Astrocyte (in vitro differentiated cells and primary cell): ENCODE measurements at regions not wholly inside any gene's neighbourhood (a gene's known extent, or its start where the extent isn't known, plus 50 kb on each side); places are given as distances from the start of the nearest gene placed in this dataset.

Experiments used
- DNase-seq: peaks from one replicate; pipeline ENCODE4 v3.0.0-alpha.2; 2010; ENCODE audit warnings: low read depth
- FAIRE-seq: peaks from 2 replicates; lab custom pipeline; 2011; peaks lifted over from hg19 to GRCh38; lab: Jason Lieb, UNC
- H2AFZ ChIP-seq: 2 replicates; pipeline ENCODE4 v1.6.0; 2012; ENCODE audit warnings: low read depth, low read length, inconsistent platforms
- H3K27ac ChIP-seq: 2 replicates; pipeline ENCODE4 v1.5.1; 2011; ENCODE audit warnings: low read depth, low read length, inconsistent platforms
- H3K27me3 ChIP-seq: 2 replicates; pipeline ENCODE4 v1.6.0; 2011; ENCODE audit warnings: low read length, inconsistent platforms; ENCODE audit not compliant: insufficient read depth
- H3K36me3 ChIP-seq: 2 replicates; pipeline ENCODE4 v1.5.1; 2011; ENCODE audit warnings: low read length, inconsistent platforms; ENCODE audit not compliant: insufficient read depth
- H3K4me1 ChIP-seq: 2 replicates; pipeline ENCODE4 v1.5.1; 2011; ENCODE audit warnings: low read length, inconsistent platforms; ENCODE audit not compliant: insufficient read depth
- H3K4me2 ChIP-seq: 2 replicates; pipeline ENCODE4 v1.6.0; 2012; ENCODE audit warnings: low read length, inconsistent platforms
- H3K4me3 ChIP-seq: 2 replicates; pipeline ENCODE4 v1.5.1; 2011; ENCODE audit warnings: low read depth, mild to moderate bottlenecking, low read length, inconsistent platforms; ENCODE audit not compliant: insufficient read depth
- H3K79me2 ChIP-seq: 2 replicates; pipeline ENCODE4 v1.6.0; 2012; ENCODE audit warnings: mild to moderate bottlenecking, low read length, inconsistent platforms; ENCODE audit not compliant: insufficient read depth
- H3K9ac ChIP-seq: 2 replicates; pipeline ENCODE4 v1.6.0; 2012; ENCODE audit warnings: mild to moderate bottlenecking, low read length, inconsistent platforms
- H3K9me3 ChIP-seq: 2 replicates; pipeline ENCODE4 v1.5.1; 2012; ENCODE audit warnings: low read depth, mild to moderate bottlenecking, low read length, inconsistent platforms; ENCODE audit not compliant: insufficient read depth
- H4K20me1 ChIP-seq: 2 replicates; pipeline ENCODE4 v1.6.0; 2012; ENCODE audit warnings: low read length, inconsistent platforms; ENCODE audit not compliant: insufficient read depth
- H3K27ac Mint-ChIP-seq: one replicate; pipeline ENCODE4 v1.8.0; 2021; ENCODE audit warnings: mild to moderate bottlenecking, mixed read lengths; ENCODE audit not compliant: unreplicated experiment
- H3K27me3 Mint-ChIP-seq: one replicate; pipeline ENCODE4 v1.8.0; 2021; ENCODE audit warnings: low read depth, mixed read lengths; ENCODE audit not compliant: unreplicated experiment
- H3K36me3 Mint-ChIP-seq: one replicate; pipeline ENCODE4 v1.8.0; 2021; ENCODE audit warnings: low read depth, mixed read lengths; ENCODE audit not compliant: unreplicated experiment
- H3K4me1 Mint-ChIP-seq: one replicate; pipeline ENCODE4 v1.8.0; 2021; ENCODE audit warnings: low read depth, mixed read lengths; ENCODE audit not compliant: unreplicated experiment
- H3K4me3 Mint-ChIP-seq: one replicate; pipeline ENCODE4 v1.8.0; 2021; ENCODE audit warnings: mild to moderate bottlenecking, moderate library complexity, mixed read lengths; ENCODE audit not compliant: unreplicated experiment
- H3K9me3 Mint-ChIP-seq: one replicate; pipeline ENCODE4 v1.8.0; 2021; ENCODE audit warnings: mild to moderate bottlenecking, mixed read lengths; ENCODE audit not compliant: unreplicated experiment
- CTCF ChIP-seq: IDR thresholded peaks from 2 replicates; pipeline ENCODE4 v1.5.1; 2011; ENCODE audit warnings: low read depth, mild to moderate bottlenecking, inconsistent platforms, low read length, moderate library complexity; ENCODE audit not compliant: insufficient read depth
- EZH2 ChIP-seq: IDR thresholded peaks from 2 replicates; pipeline ENCODE4 v1.6.1; 2012; ENCODE audit warnings: mild to moderate bottlenecking, low read length, inconsistent platforms; ENCODE audit not compliant: insufficient read depth

- no peaks in the 10 kb centered on the region for H3K4me1 Mint-ChIP-seq
- Histone ChIP-seq H3K27ac (no peak overlapping the region), H3K4me3 (no peak overlapping the region), H3K36me3 (no peaks in the 10 kb centered on the region), H3K27me3 (no peaks in the 10 kb centered on the region), H3K4me1 (no peaks in the 10 kb centered on the region), H3K9me3 (no peaks in the 10 kb centered on the region), H3K79me2 (no peaks in the 10 kb centered on the region), H4K20me1 (no peaks in the 10 kb centered on the region), H3K4me2 (no peak overlapping the region), H3K9ac (no peak overlapping the region), H2AFZ (no peak overlapping the region)
- H3K27ac Mint-ChIP-seq: no peak overlapping the region
- no peaks in the 10 kb centered on the region for H3K9me3 Mint-ChIP-seq
- no peaks in the 10 kb centered on the region for H3K36me3 Mint-ChIP-seq
- DNase-seq (no peak), FAIRE-seq (no peak)
- no peaks in the 10 kb centered on the region for H3K27me3 Mint-ChIP-seq
- TF ChIP-seq EZH2 (no peak), CTCF (no peak)
- H3K4me3 Mint-ChIP-seq: no peak overlapping the region
Observed at GRCh38 chr3:28877912-28878311, 403.0 kb upstream of the RBMS3 start.

GRCh38 chr3:28890373-28890772 is 390.5 kb upstream of the RBMS3 start:
- no peaks in the 10 kb centered on the region for H3K27me3 ChIP-seq
- H3K36me3 ChIP-seq: no peaks in the 10 kb centered on the region
- TF ChIP-seq EZH2 (no peak), CTCF (no peak)
- H3K27ac Mint-ChIP-seq: no peak overlapping the region
- no peaks in the 10 kb centered on the region for H3K4me1 ChIP-seq
- H3K36me3 Mint-ChIP-seq: no peaks in the 10 kb centered on the region
- no peak overlapping the region for H3K4me3 Mint-ChIP-seq
- H3K27me3 Mint-ChIP-seq: no peaks in the 10 kb centered on the region
- H3K79me2 ChIP-seq: no peaks in the 10 kb centered on the region
- H3K4me2 ChIP-seq: no peak overlapping the region
- no peaks in the 10 kb centered on the region for H3K9me3 ChIP-seq
- no peak overlapping the region for H3K4me3 ChIP-seq
- H3K4me1 Mint-ChIP-seq: no peaks in the 10 kb centered on the region
- H3K9ac ChIP-seq: no peak overlapping the region
- no peaks in the 10 kb centered on the region for H4K20me1 ChIP-seq
- H3K27ac ChIP-seq: no peak overlapping the region
- no peak for DNase-seq
- H3K9me3 Mint-ChIP-seq: no peaks in the 10 kb centered on the region
- H2AFZ ChIP-seq: no peak overlapping the region
- FAIRE-seq: no peak

- H3K27me3 Mint-ChIP-seq: no peaks in the 10 kb centered on the region
- Histone ChIP-seq H3K4me3 (no peak overlapping the region), H4K20me1 (no peaks in the 10 kb centered on the region), H2AFZ (no peak overlapping the region), H3K9me3 (no peaks in the 10 kb centered on the region), H3K27ac (no peak overlapping the region), H3K79me2 (no peaks in the 10 kb centered on the region), H3K4me2 (no peak overlapping the region), H3K36me3 (no peaks in the 10 kb centered on the region), H3K9ac (no peak overlapping the region), H3K27me3 (no peaks in the 10 kb centered on the region), H3K4me1 (no peaks in the 10 kb centered on the region)
- H3K9me3 Mint-ChIP-seq: no peaks in the 10 kb centered on the region
- H3K4me1 Mint-ChIP-seq: no peaks in the 10 kb centered on the region
- H3K27ac Mint-ChIP-seq: no peak overlapping the region
- no peak for FAIRE-seq
- no peaks in the 10 kb centered on the region for H3K36me3 Mint-ChIP-seq
- TF ChIP-seq EZH2 (no peak), CTCF (no peak)
- H3K4me3 Mint-ChIP-seq: no peak overlapping the region
- no peak for DNase-seq
Observed at GRCh38 chr3:28891485-28891884, 389.4 kb upstream of the RBMS3 start.
